Right lobe of liver (tissue), 6 donors: ENCODE measurements at regions not wholly inside any gene's neighbourhood (a gene's known extent, or its start where the extent isn't known, plus 50 kb on each side); places are given as distances from the start of the nearest gene placed in this dataset.

ENCODE experiments used
- ATAC-seq, 4 donors: fragments of 200-7000 bp; cut with Tn5 transposase; one replicate each; pipeline ENCODE4 v1.9.1; 2020; ENCODE audit warnings: mild to moderate bottlenecking in 4 of 4, moderate library complexity in 4 of 4
- DNase-seq, 3 donors: peaks; one replicate each; pipeline ENCODE4 v3.0.0-alpha.2; 2020
- H3K27ac ChIP-seq, 3 donors: fragments of 200-600 bp; one replicate each; pipeline ENCODE4 v1.8.0; 2022
- H3K27me3 ChIP-seq, 2 donors: fragments of 200-600 bp; one replicate each; pipeline ENCODE4 v1.8.0; 2022
- H3K36me3 ChIP-seq, 4 donors: fragments of 200-600 bp; sonication (generic) in 1 of 4; one replicate each; pipeline versions ENCODE4 v1.5.1 to v1.8.0; 2017 to 2022; ENCODE audit warnings: control low read depth in 1 of 4
- H3K4me1 ChIP-seq, 4 donors: fragments of 200-600 bp; sonication (generic) in 1 of 4; one replicate each; pipeline versions ENCODE4 v1.5.1 to v1.8.0; 2017 to 2022; ENCODE audit warnings: control low read depth in 1 of 4
- H3K4me3 ChIP-seq, 3 donors: fragments of 200-600 bp; one replicate each; pipeline ENCODE4 v1.8.0; 2022
- H3K9me3 ChIP-seq, 4 donors: fragments of 200-600 bp; sonication (generic) in 1 of 4; one replicate each; pipeline versions ENCODE4 v1.5.1 to v1.8.0; 2017 to 2022; ENCODE audit warnings: control low read depth in 1 of 4
- POLR2A ChIP-seq: fragments of 450-650 bp; IDR thresholded peaks from one replicate; pipeline ENCODE4 v1.6.1; 2017; ENCODE audit warnings: antibody characterized with exemption, mild to moderate bottlenecking
- whole genome bisulfite sequencing: methylation state at CpG from one replicate; pipeline ENCODE4 v1.1.6; 2018; ENCODE audit warnings: low coverage, low lambda C conversion rate; ENCODE audit not compliant: insufficient coverage; ENCODE audit errors: missing lambda C conversion rate; 5-methylcytosine and 5-hydroxymethylcytosine counted together
- intact Hi-C, 2 donors: fragments of 100-400 bp; cut with DNase I; formaldehyde crosslinking; loops; one replicate each; pipeline versions ENCODE4 v1.11.2 to v1.14.1; 2022
- TF ChIP-seq, protein P1 (sequence below), 4 donors: fragments of 200-600 bp in 3 of 4; fragments of 450-650 bp in 1 of 4; IDR thresholded peaks; one replicate each; pipeline versions ENCODE4 v1.5.1 to v1.8.0; 2016 to 2022; ENCODE audit warnings: antibody characterized with exemption in 4 of 4, mild to moderate bottlenecking in 2 of 4
- donor health status: DM: no; HTN: yes; CAD: no.
- donor health status: DM: no; HTN: no; CAD: no.
- donor health status: DM: no; HTN: no; CAD: no.
- donor health status: DM: no; HTN: yes; CAD: no.
- donor health status: DM: no; HTN: yes; CAD: no.

DNA sequence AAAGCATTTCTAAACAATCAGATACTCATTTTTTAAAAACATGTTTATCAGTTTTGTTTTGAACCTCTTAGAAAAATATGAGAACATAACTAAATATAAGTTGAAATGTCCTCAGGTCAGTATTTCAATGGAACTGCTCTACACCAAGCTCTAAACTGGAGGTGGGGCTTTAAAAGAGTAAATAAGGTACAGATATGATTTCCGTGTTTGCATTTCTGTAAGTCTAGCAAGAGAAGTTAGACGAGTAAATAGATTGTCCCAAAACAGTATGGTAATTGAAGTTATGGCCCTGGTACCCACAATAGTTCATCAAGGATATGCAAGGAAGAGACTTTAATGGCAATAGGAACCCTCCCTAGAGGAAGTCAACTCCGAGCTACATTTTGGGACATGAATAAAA lies 115.1 kb upstream of the AKR1E2 start:
- 17% methylated on average over 3 of the region's 3 CpGs for WGBS
- DNase-seq (no peak), ATAC-seq (no peak)
- H3K4me3 ChIP-seq, result no peak overlapping the region
- TF ChIP-seq, protein P1, sequence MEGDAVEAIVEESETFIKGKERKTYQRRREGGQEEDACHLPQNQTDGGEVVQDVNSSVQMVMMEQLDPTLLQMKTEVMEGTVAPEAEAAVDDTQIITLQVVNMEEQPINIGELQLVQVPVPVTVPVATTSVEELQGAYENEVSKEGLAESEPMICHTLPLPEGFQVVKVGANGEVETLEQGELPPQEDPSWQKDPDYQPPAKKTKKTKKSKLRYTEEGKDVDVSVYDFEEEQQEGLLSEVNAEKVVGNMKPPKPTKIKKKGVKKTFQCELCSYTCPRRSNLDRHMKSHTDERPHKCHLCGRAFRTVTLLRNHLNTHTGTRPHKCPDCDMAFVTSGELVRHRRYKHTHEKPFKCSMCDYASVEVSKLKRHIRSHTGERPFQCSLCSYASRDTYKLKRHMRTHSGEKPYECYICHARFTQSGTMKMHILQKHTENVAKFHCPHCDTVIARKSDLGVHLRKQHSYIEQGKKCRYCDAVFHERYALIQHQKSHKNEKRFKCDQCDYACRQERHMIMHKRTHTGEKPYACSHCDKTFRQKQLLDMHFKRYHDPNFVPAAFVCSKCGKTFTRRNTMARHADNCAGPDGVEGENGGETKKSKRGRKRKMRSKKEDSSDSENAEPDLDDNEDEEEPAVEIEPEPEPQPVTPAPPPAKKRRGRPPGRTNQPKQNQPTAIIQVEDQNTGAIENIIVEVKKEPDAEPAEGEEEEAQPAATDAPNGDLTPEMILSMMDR (IDR thresholded peaks at IDR 0.05), result no peak
- no peak for TF ChIP-seq POLR2A
- no peaks in the 10 kb centered on the region for H3K9me3 ChIP-seq
- no peaks in the 10 kb centered on the region for H3K36me3 ChIP-seq
- H3K4me1 ChIP-seq, result no peaks in the 10 kb centered on the region
- H3K27me3 ChIP-seq, result no peaks in the 10 kb centered on the region
- intact Hi-C loops, result no loop called here
- no peak overlapping the region for H3K27ac ChIP-seq

DNA sequence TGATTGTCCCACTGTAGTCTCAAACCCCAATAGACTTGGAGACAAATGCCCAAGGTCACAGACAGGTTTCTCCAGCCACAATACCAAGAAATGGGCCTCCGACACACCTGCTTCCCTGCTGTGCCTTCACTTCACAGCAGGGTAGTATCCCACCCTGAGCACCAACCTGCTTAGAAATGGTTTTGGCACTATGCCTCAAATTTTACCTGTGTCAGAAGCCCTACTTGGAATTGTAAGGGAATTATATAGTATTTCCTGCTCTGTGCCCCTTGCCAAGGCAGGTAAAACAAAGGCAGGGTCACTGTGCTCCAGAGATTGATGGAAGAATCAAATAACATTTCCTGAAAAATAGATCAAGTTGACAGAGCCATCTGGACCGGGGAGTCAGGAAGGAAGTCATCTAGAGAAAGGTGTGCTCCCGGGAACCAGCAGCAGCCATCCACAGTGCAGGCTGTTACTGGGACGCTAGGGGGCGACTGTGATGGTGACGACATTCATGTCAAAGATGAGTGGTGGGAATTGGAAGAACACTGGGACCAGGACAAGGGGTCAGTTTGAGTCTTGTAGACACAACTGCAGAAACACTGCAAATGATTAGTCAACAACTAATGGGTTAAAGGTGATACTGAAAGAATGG lies 117.8 kb upstream of the AKR1E2 start:
- 26% methylated on average over 6 of the region's 6 CpGs for WGBS
- ATAC-seq, result no peak
- Histone ChIP-seq H3K27me3 (no peaks in the 10 kb centered on the region), H3K4me3 (no peak overlapping the region), H3K9me3 (no peaks in the 10 kb centered on the region), H3K36me3 (no peaks in the 10 kb centered on the region), H3K27ac (no peak overlapping the region), H3K4me1 (no peaks in the 10 kb centered on the region)
- intact Hi-C loops, result no loop called here
- DNase-seq, result no peak
- TF ChIP-seq, protein P1 (IDR thresholded peaks at IDR 0.05), result peak in 2 of 4 donors; percentile 10 to 17
- no peak for TF ChIP-seq POLR2A

- Histone ChIP-seq H3K4me3 (no peak overlapping the region), H3K36me3 (no peaks in the 10 kb centered on the region), H3K4me1 (no peaks in the 10 kb centered on the region), H3K27me3 (no peaks in the 10 kb centered on the region), H3K9me3 (no peaks in the 10 kb centered on the region), H3K27ac (no peak overlapping the region)
- 76% methylated on average over 2 of the region's 2 CpGs for WGBS
- intact Hi-C loops, result no loop called here
- DNase-seq (no peak), ATAC-seq (no peak)
- TF ChIP-seq, protein P1 (IDR thresholded peaks at IDR 0.05), result no peak
- TF ChIP-seq POLR2A, result no peak
Observed at GRCh38 chr10:4707221-4707620, 118.8 kb upstream of the AKR1E2 start.

DNA sequence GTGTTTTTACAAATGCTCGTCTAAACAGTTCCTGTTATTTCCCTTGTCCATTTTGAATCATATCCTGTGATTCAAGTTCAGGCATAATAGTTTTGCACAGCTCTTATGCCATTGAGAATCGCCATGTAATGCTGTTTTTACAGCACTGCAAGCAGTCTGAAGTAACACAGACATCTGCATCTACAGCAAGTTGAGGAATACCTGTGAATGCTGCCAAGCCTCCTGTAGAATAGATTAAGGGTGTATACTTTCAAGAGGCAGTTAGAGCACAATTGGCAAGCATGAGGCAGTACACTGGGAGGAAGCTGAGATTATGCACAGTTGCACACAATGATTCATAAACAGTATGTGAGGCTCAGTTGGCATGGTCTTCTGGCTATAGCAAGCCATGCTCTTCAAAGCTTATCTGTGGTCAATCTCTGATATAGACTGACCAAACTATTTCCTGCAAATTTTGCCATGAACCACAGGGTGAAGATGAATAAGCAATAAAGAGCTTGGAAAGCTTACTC lies 121.9 kb upstream of the AKR1E2 start:
- intact Hi-C loops, result no loop called here
- Histone ChIP-seq H3K27ac (no peak overlapping the region), H3K4me1 (no peaks in the 10 kb centered on the region), H3K4me3 (no peak overlapping the region), H3K36me3 (no peaks in the 10 kb centered on the region), H3K9me3 (no peaks in the 10 kb centered on the region), H3K27me3 (no peaks in the 10 kb centered on the region)
- DNase-seq, result no peak
- TF ChIP-seq POLR2A, result no peak
- TF ChIP-seq, protein P1 (IDR thresholded peaks at IDR 0.05), result no peak
- peak; percentile 41 to 66 (median 54) for ATAC-seq
- 26% methylated on average over 2 of the region's 2 CpGs for WGBS
